Neutrophil (primary cell): ENCODE measurements at regions not wholly inside any gene's neighbourhood (a gene's known extent, or its start where the extent isn't known, plus 50 kb on each side); places are given as distances from the start of the nearest gene placed in this dataset.

ENCODE experiments used
- H3K27ac ChIP-seq: fragments of 200-600 bp; sonication (generic); 2 replicates; pipeline ENCODE4 v1.5.1; 2016; ENCODE audit warnings: mild to moderate bottlenecking, moderate library complexity
- H3K27me3 ChIP-seq: fragments of 200-600 bp; sonication (generic); 2 replicates; pipeline ENCODE4 v1.6.0; 2016; ENCODE audit warnings: mild to moderate bottlenecking
- H3K36me3 ChIP-seq: fragments of 200-600 bp; sonication (generic); 2 replicates; pipeline ENCODE4 v1.5.1; 2017
- H3K4me1 ChIP-seq, 2 experiments: fragments of 200-600 bp in 1 of 2; sonication (generic) in 1 of 2; 1 replicate in 1 of 2; 2 replicates in 1 of 2; pipeline versions ENCODE4 v1.5.1 to v1.6.1; 2013 to 2016; ENCODE audit warnings: low read depth in 1 of 2, low read length in 1 of 2, mild to moderate bottlenecking in 1 of 2, moderate library complexity in 1 of 2; ENCODE audit not compliant: control insufficient read depth in 1 of 2, insufficient read depth in 1 of 2
- H3K4me3 ChIP-seq, 2 experiments: fragments of 200-600 bp in 1 of 2; sonication (generic) in 1 of 2; 1 replicate in 1 of 2; 2 replicates in 1 of 2; pipeline ENCODE4 v1.5.1; 2013 to 2016; ENCODE audit warnings: low read depth in 1 of 2, low read length in 1 of 2, mild to moderate bottlenecking in 1 of 2, moderate library complexity in 1 of 2
- H3K9me3 ChIP-seq: fragments of 200-600 bp; sonication (generic); 2 replicates; pipeline ENCODE4 v1.5.1; 2016
- TF ChIP-seq, protein P1 (sequence below): fragments of 200-600 bp; sonication (generic); IDR thresholded peaks from 2 replicates; pipeline ENCODE4 v1.5.1; 2016; ENCODE audit warnings: antibody characterized with exemption

- H3K4me3 ChIP-seq = no peak overlapping the region
- H3K4me1 ChIP-seq = no peaks in the 10 kb centered on the region
- no peaks in the 10 kb centered on the region for H3K36me3 ChIP-seq
- no peaks in the 10 kb centered on the region for H3K9me3 ChIP-seq
- TF ChIP-seq, protein P1, sequence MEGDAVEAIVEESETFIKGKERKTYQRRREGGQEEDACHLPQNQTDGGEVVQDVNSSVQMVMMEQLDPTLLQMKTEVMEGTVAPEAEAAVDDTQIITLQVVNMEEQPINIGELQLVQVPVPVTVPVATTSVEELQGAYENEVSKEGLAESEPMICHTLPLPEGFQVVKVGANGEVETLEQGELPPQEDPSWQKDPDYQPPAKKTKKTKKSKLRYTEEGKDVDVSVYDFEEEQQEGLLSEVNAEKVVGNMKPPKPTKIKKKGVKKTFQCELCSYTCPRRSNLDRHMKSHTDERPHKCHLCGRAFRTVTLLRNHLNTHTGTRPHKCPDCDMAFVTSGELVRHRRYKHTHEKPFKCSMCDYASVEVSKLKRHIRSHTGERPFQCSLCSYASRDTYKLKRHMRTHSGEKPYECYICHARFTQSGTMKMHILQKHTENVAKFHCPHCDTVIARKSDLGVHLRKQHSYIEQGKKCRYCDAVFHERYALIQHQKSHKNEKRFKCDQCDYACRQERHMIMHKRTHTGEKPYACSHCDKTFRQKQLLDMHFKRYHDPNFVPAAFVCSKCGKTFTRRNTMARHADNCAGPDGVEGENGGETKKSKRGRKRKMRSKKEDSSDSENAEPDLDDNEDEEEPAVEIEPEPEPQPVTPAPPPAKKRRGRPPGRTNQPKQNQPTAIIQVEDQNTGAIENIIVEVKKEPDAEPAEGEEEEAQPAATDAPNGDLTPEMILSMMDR = no peak
- H3K27ac ChIP-seq = no peak overlapping the region
- H3K27me3 ChIP-seq = no peaks in the 10 kb centered on the region
Observed at GRCh38 chr3:181879926-181880325, 168.2 kb downstream of the SOX2 start.

DNA sequence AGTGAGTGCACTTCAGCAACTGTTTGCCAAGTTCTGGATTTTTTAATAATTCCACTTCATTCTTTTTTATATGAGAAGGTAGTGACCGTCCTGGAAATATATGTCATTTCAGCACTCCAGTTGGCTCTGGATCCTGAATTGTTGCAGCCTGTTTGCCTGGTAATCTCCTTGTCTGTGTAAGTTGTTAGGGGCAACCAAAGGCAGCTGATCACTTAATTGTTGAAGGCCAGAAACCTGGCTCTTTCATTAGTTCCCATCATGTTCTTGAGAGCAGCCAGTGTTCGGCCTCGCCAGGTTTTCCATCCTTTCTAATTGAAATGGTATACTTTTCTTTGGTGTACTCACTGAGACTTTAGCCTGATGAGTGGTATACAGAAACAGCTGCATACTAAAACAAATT is 168.6 kb downstream of the SOX2 start:
- TF ChIP-seq, protein P1 = no peak
- H3K4me1 ChIP-seq = no peaks in the 10 kb centered on the region
- no peaks in the 10 kb centered on the region for H3K9me3 ChIP-seq
- no peak overlapping the region for H3K4me3 ChIP-seq
- no peaks in the 10 kb centered on the region for H3K27me3 ChIP-seq
- H3K27ac ChIP-seq = no peak overlapping the region
- H3K36me3 ChIP-seq = no peaks in the 10 kb centered on the region

DNA sequence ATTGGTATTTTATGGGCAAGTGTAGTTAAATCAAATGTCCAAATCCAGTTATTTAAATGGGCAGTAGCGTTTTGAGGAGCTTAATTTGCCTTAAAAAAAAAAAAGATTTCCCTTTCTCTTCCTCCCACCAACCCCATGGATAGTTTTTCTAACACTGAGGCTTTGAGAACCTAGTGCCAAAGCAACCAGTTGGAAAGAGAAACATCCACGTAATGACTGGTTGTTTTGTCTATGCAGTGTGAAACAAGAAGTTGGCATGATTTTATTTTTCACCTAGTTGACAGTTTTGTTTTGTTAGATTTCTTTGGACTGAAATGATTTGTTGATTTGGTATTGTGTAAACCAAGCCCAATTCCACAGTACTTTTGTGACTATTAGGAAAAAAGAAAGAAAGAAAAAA is 170.0 kb downstream of the SOX2 start:
- Histone ChIP-seq H3K9me3 (no peaks in the 10 kb centered on the region), H3K27ac (no peak overlapping the region), H3K4me3 (no peak overlapping the region), H3K36me3 (no peaks in the 10 kb centered on the region), H3K4me1 (no peaks in the 10 kb centered on the region), H3K27me3 (no peaks in the 10 kb centered on the region)
- TF ChIP-seq, protein P1 = no peak

- Histone ChIP-seq H3K27ac (no peak overlapping the region), H3K27me3 (no peaks in the 10 kb centered on the region), H3K9me3 (no peaks in the 10 kb centered on the region), H3K36me3 (no peaks in the 10 kb centered on the region), H3K4me1 (no peaks in the 10 kb centered on the region), H3K4me3 (no peak overlapping the region)
- TF ChIP-seq, protein P1 = no peak
Observed at GRCh38 chr3:181885868-181886630, 174.3 kb downstream of the SOX2 start.

- H3K36me3 ChIP-seq = no peaks in the 10 kb centered on the region
- no peak overlapping the region for H3K4me3 ChIP-seq
- no peaks in the 10 kb centered on the region for H3K4me1 ChIP-seq
- TF ChIP-seq, protein P1 = no peak
- H3K27ac ChIP-seq = no peak overlapping the region
- no peaks in the 10 kb centered on the region for H3K27me3 ChIP-seq
- no peaks in the 10 kb centered on the region for H3K9me3 ChIP-seq
Observed at GRCh38 chr3:181886676-181887075, 175.0 kb downstream of the SOX2 start.
